Myocyte (in vitro differentiated cells): ENCODE measurements at regions not wholly inside any gene's neighbourhood (a gene's known extent, or its start where the extent isn't known, plus 50 kb on each side); places are given as distances from the start of the nearest gene placed in this dataset.
A peak's percentile ranks its signal among the peaks of the same experiment; 100 is the strongest.

ENCODE experiments used
- DNase-seq: peaks from one replicate; pipeline ENCODE4 v3.0.0-alpha.2; 2012; ENCODE audit warnings: low read depth

DNA sequence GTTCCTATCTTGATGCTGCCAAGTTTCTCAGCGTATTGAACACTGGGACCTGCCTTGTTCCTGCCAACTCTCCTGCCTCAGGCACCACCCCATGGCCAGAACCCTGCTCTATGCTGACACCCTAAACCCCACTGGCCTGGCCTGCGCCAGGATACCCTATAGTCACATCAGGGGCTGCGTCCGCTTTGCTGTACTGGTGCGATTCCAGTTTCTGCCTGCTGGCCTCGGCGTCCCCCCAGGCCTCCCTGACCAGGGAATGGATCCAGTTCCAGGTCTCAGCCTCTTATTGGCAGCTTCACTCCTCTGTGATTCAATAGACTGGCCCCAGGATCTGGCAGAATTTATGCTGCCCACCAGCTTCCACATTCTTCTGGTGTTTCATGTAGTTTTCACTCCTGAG, 55.0 kb downstream of the GPR6 start:
- DNase-seq, result no peak

DNA sequence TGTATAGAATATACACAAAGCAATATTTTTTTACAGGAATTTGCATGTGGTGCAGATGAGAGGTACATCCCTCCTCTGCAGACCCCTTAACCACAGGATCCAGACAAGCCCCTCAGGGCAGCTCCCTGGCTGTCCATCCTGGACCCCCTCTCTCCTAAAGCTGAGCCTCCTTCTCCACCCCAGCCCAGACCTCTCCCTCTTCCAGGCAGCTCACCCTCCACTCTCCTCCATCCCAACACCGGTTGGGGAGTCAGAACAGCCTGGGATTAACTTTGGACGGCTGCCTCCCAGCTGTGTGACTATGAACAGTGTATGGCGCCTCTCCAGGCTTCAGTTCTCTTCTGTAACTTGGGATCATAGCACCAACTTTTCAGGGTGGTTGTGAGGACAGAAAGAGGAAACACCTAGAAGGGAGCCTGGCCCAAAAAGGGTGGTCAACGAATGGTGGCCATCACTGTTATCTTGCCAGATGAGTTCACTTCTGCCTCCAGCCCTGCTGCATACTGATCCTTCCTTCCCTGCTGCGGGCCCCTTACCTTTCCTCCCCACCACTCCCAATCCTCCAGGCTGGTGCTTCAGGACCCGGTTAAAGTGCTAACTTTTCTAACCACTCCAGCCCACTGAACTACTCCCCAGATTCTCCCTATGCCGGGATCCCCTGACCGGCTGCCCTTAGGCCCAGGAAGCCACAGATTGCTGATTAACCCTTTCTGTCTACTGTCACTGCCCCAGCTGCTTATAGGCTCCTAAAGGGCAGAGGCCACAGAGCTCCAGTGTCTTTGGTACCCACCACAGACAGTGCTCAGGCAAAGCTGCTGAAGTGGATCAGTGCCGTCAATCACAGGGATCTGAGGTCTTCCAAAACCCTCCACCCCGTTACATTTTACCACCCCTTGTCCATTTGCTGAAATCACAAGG, 55.9 kb downstream of the GPR6 start:
- DNase-seq, result no peak

DNA sequence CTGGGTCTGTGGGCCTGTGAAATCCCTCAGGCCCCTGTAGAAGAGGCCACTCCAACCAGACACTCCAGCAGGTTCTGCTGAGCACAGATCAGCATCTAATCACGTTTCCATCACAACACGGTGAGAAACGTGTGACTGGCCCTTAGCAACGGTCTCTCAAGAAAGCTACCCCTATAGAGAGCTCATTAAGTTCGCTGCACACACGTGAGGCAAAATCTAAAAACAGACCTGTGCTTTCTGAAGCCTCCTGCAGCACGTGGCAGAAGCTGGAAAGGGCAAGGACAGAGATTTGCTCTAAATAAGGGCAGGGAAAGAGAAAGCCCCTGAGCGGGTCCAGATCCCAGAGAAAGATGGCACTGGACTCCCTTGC, 56.5 kb downstream of the GPR6 start:
- DNase-seq, result no peak

DNA sequence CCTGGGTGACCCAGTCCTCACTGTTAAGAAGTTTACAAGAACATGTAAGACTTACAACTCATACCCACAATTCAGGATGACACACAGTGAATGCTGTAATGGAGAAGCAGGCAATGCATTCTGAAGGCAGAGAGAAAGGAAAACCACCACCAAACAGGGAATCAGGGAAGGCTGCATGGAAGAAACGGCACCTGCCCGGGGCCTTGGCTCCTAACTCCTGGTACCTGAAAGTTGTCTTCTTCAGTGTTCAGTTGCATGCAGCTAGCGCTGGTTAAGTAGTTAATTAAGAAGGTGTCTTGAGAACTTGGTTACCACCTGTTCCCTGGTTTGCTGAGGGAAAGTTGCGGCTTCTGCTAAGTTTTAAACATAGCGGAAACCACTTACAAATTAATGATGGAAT, 57.2 kb downstream of the GPR6 start:
- DNase-seq, result no peak

DNA sequence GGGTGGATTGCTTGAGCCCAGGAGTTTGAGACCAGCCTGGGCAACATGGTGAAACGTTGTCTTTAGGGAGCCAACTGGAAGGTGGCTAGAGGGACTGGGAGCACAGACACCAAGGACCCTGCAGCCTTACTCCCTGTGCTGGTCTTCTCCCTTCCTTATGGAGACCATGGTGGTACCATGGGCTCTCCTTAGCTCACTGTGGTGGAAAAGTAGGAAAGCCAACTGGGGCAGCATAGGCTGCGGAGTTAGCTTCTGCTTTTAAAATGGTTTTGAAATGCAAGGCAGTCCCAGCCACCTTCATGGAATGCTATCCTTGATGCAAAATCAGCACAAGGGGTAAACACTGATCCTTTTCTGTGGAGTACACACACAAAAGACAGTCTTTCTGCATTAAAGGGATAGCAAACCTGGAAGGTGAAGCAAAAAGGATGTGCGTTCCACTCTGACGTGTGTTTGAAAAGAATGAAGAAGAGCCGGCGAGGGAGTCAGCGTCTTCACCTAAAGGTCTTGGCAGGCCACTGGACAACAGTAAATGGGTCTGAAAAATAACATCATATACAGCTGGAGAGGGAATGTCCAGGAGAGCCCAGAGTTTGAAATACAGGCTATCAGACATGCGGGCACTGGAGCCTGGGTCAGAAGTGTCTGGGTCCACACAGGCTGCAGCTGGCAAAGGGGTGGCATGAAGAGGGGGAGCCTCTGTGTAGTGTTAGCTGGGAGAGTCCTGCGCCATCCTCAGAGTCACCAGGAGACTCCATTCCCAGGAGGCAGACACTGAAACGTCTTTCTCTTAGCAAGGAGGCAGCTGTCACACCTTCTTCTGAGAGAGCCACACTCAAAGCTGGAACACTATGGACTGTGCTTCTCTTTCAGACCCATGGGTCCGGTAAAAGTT, 58.5 kb downstream of the GPR6 start:
- DNase-seq, result no peak

DNA sequence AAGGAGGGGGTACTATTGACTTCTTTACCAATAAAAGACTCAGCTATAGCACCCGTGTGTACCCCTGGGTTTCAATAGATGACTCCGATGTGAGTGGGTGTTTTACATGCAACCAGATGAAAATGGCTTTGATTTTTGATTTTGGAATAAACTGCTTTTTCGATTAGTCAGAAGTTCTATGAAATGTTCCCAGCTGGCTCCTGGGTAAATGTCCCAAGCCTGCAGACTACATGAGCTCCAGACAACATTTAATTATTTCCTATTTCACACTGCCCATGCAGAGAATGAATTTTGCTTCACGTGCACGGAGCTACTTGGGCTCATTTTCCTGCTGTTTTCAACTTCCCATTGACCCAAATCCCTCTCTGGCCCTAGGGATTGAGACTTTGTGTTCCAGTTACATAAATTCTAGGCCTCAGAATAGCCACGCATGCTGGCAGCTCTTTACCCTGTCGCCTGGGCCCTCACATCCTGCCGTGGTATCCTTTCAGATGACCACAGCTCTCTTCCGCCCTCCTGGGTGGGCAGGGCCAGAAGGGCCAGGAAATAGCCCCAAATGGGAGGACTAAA, 59.7 kb downstream of the GPR6 start:
- DNase-seq, result no peak

DNA sequence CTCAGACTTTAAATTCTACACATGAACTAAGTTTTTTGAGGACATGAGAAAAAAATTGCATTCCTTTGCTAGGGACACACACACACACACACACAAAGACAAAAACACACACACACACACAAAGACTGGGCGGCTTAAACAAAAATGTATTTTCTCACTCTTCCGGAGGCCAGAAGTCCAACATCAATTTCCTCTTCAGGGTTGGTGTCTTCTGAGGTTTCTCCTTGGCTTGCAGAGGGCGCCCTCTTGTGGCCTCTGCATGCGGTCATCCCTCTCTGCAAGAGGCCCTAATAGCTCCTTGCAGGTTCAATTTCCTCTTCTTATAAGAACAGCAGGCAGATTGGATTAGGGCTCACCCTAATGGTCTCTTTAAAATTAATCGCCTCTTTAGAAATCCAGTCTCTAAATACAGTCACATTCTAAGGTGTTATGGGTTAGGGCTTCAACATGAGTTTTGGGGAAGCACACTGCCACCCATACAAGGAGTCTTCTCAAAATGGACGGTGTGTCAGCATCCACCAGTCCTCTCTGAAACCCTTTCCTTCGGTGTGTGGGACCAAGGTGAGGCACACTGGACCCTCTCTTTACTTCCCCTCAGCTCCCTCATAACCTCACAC, 61.4 kb downstream of the GPR6 start:
- DNase-seq, result peak; percentile 87

DNA sequence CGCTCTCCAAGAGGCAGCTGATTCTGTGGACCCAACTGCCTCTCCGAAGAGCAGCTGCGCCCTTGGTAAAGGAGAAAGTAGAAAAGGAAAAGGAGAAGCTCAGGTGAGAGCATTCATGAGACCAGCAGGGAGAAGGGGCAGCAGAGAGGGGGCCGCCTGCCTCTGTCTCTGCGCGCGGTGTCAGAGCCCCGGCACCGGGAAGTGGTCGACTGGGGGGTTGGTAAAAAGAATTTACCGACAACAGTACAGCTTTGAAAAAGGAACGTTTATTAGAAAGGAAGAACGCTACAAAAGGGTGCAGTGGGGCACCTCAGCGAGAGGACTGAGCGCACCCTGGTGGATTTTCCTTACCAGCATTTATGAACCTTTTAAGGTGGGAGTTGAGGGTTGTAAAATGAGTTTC, 61.9 kb downstream of the GPR6 start:
- no peak for DNase-seq

DNA sequence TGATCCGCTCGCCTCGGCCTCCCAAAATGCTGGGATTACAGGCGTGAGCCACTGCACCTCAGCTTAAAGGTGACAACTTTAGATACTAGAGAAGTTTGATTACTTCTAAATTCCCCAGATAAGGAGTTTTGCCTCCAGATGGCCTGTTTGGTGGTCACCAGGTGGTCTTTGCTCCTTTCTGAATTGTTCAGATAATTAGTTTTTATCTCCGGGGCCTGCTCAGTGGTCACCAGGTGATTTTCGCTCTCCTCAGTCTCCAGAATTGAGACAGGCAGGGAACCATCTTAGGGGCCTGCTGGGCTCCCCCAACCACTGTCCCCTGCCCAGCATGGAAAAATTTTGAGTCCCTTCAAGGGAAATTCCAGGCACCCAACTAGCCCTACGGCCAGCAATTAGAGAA, 62.6 kb downstream of the GPR6 start:
- no peak for DNase-seq

DNA sequence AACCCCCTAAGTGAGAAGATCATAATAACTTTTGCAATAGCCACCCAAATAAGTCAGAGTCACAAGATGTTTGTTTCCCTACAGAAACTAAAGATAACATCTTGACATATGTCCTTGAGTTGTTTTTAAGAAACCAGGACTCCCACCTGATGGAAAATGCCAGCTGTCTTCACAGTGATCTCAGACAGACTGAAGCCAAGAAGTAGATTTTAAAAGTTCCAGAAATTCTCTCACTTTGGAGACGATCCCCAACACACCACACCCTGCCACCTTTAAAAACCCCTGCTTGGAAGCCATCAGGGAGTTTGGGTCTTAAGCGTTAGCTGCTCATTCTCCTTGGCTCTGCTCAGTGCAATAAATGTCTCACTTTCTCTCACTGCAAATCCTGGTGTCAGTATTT, 63.0 kb downstream of the GPR6 start:
- DNase-seq, result no peak

DNA sequence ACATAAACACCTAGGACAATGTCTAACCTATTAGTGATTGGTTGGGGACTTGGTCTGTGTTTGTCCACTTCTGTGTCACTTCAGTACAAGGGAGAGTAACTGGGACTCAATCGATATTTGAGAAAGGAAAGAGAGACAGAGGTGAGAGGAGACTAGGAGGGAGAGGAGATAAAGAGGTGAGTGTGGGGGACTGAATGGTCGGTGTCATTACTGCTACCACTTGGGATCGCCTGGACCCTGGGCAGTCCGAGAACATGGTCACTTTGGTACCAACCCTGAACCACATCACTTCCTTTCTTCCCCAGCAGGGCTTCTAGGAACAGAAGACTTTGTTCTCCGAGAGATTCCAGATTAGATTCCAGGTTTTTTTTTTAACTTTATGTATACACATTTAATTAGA, 63.7 kb downstream of the GPR6 start:
- DNase-seq, result no peak

DNA sequence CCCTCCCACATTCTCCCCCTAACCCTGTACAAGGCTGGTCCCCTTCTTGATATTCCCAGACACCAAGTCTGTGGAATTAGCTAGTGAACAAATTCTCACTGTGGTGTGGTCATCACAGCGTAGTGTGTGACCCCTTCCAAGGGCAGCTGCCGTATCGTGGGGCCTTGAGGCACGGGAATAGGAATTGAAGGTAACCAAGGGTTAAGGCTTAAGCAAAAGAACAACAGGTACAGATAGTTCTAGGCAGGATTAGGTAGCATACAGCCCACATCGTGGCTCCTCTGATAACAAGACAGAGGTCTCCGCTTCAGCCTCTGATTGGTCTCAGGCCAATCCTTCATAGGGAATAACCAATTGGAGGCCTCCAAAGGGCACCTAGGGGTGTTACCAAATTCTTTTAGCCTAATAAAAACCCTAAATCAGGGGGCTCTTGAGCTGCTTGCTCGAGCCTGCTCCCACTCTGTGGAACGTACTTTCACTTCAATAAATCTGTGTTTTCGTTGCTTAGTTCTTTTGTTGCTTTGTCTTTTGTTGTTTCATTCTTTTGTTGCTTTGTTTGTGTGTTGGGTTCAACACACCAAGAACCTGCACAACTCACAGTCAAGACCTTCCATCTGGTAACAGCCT, 64.7 kb downstream of the GPR6 start:
- DNase-seq, result no peak

DNA sequence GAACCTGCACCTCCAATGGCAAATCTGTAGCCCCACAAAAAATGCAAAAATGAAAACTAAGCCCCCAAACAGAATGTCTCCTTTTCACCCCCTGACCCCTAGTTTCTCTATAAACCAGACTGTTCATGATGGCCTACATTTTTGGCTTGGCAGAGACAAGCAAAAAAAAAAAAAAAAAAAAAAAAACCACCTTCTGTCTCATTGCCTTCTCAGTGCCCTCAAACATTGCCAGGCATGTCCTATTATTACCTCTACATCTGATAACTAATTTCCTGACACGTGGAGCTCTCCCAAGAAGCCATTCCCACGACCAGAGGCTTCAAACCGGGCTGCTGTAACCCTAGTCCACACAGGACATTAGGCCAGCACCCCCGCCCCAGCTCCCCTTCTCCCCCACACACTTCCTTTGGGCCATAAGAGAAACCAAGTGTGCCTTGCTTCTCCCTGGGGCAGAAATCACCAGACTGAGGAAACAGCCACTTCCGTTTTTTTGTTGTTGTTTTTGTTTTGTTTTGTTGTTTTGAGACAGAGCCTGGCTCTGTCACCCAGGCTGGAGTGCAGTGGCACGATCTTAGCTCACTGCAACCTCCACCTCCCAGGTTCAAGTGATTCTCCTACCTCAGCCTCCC, 65.4 kb downstream of the GPR6 start:
- DNase-seq, result no peak

DNA sequence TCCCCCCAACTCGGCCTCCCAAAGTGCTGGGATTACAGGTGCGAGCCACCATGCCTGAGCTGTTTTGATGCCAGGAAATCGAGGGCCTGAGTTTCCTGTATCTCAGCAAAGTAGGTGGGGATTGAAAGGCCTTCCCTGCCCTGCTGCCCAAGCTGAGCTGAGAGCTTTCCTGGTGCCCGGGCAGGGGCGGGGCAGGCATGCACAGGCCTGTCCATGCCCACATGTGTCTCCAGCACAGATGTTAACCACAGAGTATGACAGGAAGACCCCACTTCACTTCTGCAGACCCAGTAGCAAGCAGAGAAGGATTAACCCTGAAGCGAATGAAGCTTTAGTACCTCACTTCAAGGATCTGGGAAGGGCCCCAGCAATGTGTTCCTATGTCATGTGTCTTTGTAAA, 66.0 kb downstream of the GPR6 start:
- DNase-seq, result no peak

DNA sequence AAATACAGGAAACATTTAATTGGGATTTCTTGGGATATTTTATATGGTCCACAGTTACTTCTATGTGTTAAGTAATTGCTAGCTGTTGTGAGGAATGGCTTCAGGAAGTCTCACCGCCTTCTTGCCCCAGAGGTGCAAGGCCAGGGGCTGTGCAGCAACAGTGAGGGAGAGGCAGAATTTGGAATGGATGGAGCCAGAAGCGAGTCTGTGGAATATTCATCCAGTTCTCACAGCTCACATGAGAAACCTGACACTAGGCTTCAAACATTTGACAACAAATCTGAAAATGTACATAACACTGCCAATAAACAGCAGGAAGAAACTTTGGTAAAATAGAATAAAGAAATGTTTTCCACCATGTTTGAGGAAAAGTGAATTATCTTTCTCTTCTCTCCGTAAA, 66.5 kb downstream of the GPR6 start:
- no peak for DNase-seq

DNA sequence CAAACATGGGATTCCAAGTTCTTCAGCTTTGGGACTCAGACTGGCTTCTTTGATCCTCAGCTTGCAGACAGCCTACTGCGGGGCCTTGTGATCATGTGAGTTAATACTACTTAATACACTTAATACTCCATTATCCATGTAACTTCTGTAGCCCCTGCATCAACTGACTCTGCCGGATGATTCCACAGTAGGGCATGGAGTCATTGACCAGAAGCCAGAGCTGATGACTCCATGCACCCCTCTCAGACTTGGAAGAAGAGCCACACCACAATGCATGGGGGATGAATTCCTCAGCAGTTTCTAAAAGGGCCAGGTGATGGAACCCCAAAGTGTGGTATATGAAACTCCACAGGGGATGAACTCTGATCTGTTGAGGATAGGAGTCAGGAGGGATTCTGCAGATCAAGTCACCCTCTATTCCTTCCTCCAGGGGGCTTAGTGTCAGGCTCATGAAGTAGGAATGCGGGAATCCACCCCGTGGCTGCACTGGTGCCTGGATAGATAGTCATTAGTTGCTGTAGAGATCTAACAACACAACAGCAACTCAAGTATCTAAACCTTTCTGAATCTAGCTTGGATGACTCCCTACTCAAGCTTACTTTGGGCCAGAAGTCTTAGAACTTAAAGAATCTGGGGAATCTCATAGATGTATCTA, 70.2 kb downstream of the GPR6 start:
- DNase-seq, result no peak

DNA sequence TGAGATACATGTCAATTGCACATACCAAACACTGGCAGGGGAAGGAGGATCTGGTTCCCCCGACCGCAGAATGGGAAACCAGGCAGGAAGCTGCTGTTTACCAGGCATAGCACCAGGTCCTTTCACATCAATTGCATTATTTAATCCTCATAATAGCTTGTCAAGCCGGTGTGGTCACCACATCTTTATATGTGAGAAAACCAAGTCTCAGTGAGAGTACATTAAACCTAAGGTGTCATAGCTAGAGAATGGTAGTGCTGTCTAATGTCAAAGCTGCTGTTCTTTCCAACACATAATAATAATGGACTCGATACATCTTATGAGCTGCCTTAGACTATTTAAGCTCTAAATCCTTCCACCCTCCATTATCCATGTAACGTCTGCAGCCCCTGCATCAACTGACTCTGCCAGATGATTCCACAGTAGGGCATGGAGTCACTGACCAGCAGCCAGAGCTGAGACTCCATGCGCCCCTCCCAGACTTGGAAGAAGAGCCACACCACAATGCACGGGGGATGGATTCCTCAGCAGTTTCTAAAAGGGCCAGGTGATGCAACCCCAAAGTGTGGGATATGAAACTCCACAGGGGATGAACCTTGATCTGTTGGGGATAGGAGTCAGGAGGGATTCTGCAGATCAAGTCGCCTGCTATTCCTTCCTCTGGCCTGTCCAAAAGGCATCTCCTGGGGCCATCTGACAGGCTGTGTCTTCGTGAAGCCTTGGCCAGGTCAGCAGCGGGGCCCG, 71.8 kb downstream of the GPR6 start:
- DNase-seq, result no peak
